ENCODE measurements at regions not wholly inside any gene's neighbourhood (a gene's known extent, or its start where the extent isn't known, plus 50 kb on each side); places are given as distances from the start of the nearest gene placed in this dataset.

DNA sequence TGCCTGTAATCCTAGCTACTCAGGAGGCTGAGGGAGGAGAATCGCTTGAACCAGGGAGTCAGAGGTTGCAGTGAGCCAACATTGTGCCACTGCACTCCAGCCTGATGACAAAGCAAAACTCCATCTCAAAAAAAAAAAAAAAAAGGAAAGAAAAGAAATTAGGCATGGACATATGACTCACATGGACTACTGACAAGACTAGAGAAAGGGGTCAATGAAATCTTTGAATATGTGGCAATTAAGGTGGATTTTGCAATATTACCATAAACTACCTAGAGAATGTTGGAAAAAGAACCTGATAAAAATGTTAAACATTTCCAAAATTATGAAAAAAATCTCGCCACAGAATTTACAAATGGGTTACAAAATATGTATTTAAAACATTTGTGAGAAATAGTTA, 873.6 kb downstream of the C12orf50 start:
- Histone ChIP-seq H4K20me1 (ENCODE audit: control insufficient read depth, insufficient read depth, low read length, poor library complexity, severe bottlenecking) (no peaks in the 10 kb centered on the region), H3K27me3 (replicated peaks in 1 of 4; ENCODE audit: control extremely low read depth in 1 of 4, control insufficient read depth in 3 of 4, insufficient read depth in 4 of 4, low read length in 3 of 4) (no peaks in the 10 kb centered on the region), H3K79me2 (ENCODE audit: control insufficient read depth, insufficient read depth, low read length) (no peaks in the 10 kb centered on the region), H3K36me3 (replicated peaks in 1 of 2; ENCODE audit: control extremely low read depth in 1 of 2, control insufficient read depth in 1 of 2, extremely low read depth in 1 of 2, insufficient read depth in 2 of 2, low read length in 1 of 2) (no peaks in the 10 kb centered on the region), H2AFZ (ENCODE audit: insufficient read depth, low read depth, low read length, poor library complexity, severe bottlenecking) (no peak overlapping the region), H3K9me3 (ENCODE audit: control extremely low read depth in 1 of 3, control insufficient read depth in 2 of 3, insufficient read depth in 1 of 3, low read length in 2 of 3) (peaks cover 0 to 9% (median 0%) of the 10 kb centered on the region in 3 donors), H3K9ac (ENCODE audit: low read length) (no peak overlapping the region), H3K4me1 (ENCODE audit: control insufficient read depth in 2 of 2, insufficient read depth in 2 of 2, low read length in 2 of 2) (no peaks in the 10 kb centered on the region), H3K4me2 (replicated peaks; ENCODE audit: low read depth, low read length, poor library complexity, severe bottlenecking) (no peak overlapping the region), H3K27ac (ENCODE audit: low read length in 2 of 2) (no peak overlapping the region), H3K4me3 (ENCODE audit: control extremely low read depth in 1 of 5, extremely low read depth in 1 of 5, insufficient read depth in 1 of 5, low read depth in 2 of 5, low read length in 4 of 5) (no peak overlapping the region)
- Mint-ChIP-seq H3K9me3 (ENCODE audit: insufficient read depth) (no peaks in the 10 kb centered on the region), H3K4me1 (no peaks in the 10 kb centered on the region), H3K4me3 (no peak overlapping the region), H3K27me3 (no peaks in the 10 kb centered on the region), H3K27ac (no peak overlapping the region)
- no CpG with 5 or more reads among the region's 2 CpGs for WGBS (ENCODE audit: insufficient coverage)
- ChIA-PET CTCF (no interaction called here), POLR2A (no interaction called here)
- intact Hi-C loops (cut with micrococcal nuclease), result no loop called here
- TF ChIP-seq CTCF (IDR thresholded peaks at IDR 0.05), result no peak
- TF ChIP-seq EZH2 (IDR thresholded peaks at IDR 0.05; ENCODE audit: borderline replicate concordance, insufficient read depth, low read depth, low read length, poor library complexity, severe bottlenecking), result no peak
- ATAC-seq (ENCODE audit: low read depth) (no peak), DNase-seq (no peak)

DNA sequence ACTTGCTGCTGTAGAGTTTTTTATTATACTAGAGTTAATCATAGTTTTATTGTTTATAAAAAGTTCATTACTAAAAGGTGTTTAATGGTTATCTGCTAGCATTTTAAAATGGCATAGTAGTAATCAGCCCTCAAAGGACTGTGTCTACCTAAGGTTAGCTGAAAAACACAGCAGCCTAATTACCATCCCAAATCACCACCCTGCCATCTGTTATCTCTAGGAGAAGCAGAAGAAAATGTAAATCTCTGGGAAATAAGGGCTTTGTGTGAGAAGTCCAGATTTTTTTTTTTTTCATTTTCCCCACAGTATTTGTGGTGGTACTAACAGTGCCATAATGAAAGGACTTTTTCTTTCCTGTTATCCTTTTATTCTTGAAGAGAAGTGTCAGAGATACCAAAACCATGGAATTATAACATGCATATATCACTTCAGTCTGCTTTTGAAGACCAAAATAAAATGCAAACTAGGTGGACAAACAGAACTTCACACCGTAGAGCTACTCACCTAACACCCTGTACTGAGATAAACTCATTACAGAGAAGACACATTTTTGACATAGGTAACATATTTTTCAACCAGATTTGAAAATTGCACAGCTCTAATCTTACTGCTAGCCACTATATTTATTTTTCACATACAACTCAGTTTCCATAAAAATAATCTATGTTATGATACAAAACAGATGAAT, 876.2 kb downstream of the C12orf50 start:
- no peak overlapping the region for H3K4me3 Mint-ChIP-seq
- H3K9me3 Mint-ChIP-seq (ENCODE audit: insufficient read depth), result peaks cover 4% of the 10 kb centered on the region
- H3K9me3 ChIP-seq (ENCODE audit: control extremely low read depth in 1 of 3, control insufficient read depth in 2 of 3, insufficient read depth in 1 of 3, low read length in 2 of 3), result peaks cover 0 to 9% (median 0%) of the 10 kb centered on the region in 3 donors
- H3K4me1 Mint-ChIP-seq, result no peaks in the 10 kb centered on the region
- intact Hi-C loops (cut with micrococcal nuclease), result no loop called here
- no peaks in the 10 kb centered on the region for H3K27me3 ChIP-seq (replicated peaks in 1 of 4; ENCODE audit: control extremely low read depth in 1 of 4, control insufficient read depth in 3 of 4, insufficient read depth in 4 of 4, low read length in 3 of 4)
- no peak overlapping the region for H3K9ac ChIP-seq (ENCODE audit: low read length)
- CTCF ChIA-PET, result no interaction called here
- H3K27ac ChIP-seq (ENCODE audit: low read length in 2 of 2), result no peak overlapping the region
- H3K27me3 Mint-ChIP-seq, result no peaks in the 10 kb centered on the region
- TF ChIP-seq CTCF (IDR thresholded peaks at IDR 0.05), result no peak
- H3K4me3 ChIP-seq (ENCODE audit: control extremely low read depth in 1 of 5, extremely low read depth in 1 of 5, insufficient read depth in 1 of 5, low read depth in 2 of 5, low read length in 4 of 5), result no peak overlapping the region
- no peak overlapping the region for H3K27ac Mint-ChIP-seq
- 83% methylated on average over 1 of the region's 1 CpG for WGBS (ENCODE audit: insufficient coverage)
- no peaks in the 10 kb centered on the region for H3K36me3 ChIP-seq (replicated peaks in 1 of 2; ENCODE audit: control extremely low read depth in 1 of 2, control insufficient read depth in 1 of 2, extremely low read depth in 1 of 2, insufficient read depth in 2 of 2, low read length in 1 of 2)
- H2AFZ ChIP-seq (ENCODE audit: insufficient read depth, low read depth, low read length, poor library complexity, severe bottlenecking), result no peak overlapping the region
- H3K4me2 ChIP-seq (replicated peaks; ENCODE audit: low read depth, low read length, poor library complexity, severe bottlenecking), result no peak overlapping the region
- no peaks in the 10 kb centered on the region for H3K79me2 ChIP-seq (ENCODE audit: control insufficient read depth, insufficient read depth, low read length)
- H4K20me1 ChIP-seq (ENCODE audit: control insufficient read depth, insufficient read depth, low read length, poor library complexity, severe bottlenecking), result no peaks in the 10 kb centered on the region
- DNase-seq, result no peak
- H3K4me1 ChIP-seq (ENCODE audit: control insufficient read depth in 2 of 2, insufficient read depth in 2 of 2, low read length in 2 of 2), result no peaks in the 10 kb centered on the region
- POLR2A ChIA-PET, result no interaction called here
- ATAC-seq (ENCODE audit: low read depth), result no peak

Data from B cell (primary cell).